A673 (cell line): ENCODE measurements at regions not wholly inside any gene's neighbourhood (a gene's known extent, or its start where the extent isn't known, plus 50 kb on each side); places are given as distances from the start of the nearest gene placed in this dataset.

ENCODE experiments used
- BruUV-seq: library from RNA; stranded (reverse); fragments of 400-500 nt; replicated peaks from 2 replicates; lab custom pipeline; 2021; lab: Mats Ljungman, UMichigan
- CTCF ChIA-PET: fragments of 300-600 bp; sonication (Branson Sonifier 250); formaldehyde crosslinking; loops from one replicate; lab custom pipeline; 2022; ENCODE audit warnings: antibody characterized with exemption; lab: Charles Lee
- POLR2A ChIA-PET: fragments of 300-600 bp; sonication (Branson Sonifier 250); formaldehyde crosslinking; loops from one replicate; lab custom pipeline; 2022; ENCODE audit warnings: antibody characterized with exemption; ENCODE audit not compliant: low non-redundant PET; lab: Charles Lee
- DNase-seq: peaks from one replicate; pipeline ENCODE4 v3.0.0-alpha.2; 2015; ENCODE audit warnings: low spot score
- H3K27ac ChIP-seq: fragments of 200-600 bp; sonication (generic); 2 replicates; pipeline ENCODE4 v1.5.1; 2016; ENCODE audit warnings: mixed run types, low read depth, mild to moderate bottlenecking, mixed read lengths, antibody characterized with exemption, low read length; ENCODE audit not compliant: poor library complexity, severe bottlenecking
- H3K27me3 ChIP-seq: fragments of 200-600 bp; sonication (generic); replicated peaks from 2 replicates; pipeline ENCODE4 v1.6.1; 2017; ENCODE audit warnings: mixed run types, low read depth, mild to moderate bottlenecking, mixed read lengths, antibody characterized with exemption, low read length; ENCODE audit not compliant: insufficient read depth, poor library complexity
- H3K36me3 ChIP-seq: fragments of 200-600 bp; sonication (generic); 2 replicates; pipeline ENCODE4 v1.6.1; 2016; ENCODE audit warnings: mixed run types, mild to moderate bottlenecking, mixed read lengths, antibody characterized with exemption, low read length; ENCODE audit not compliant: insufficient read depth, poor library complexity, severe bottlenecking
- H3K4me1 ChIP-seq: fragments of 200-600 bp; sonication (generic); 2 replicates; pipeline ENCODE4 v1.6.1; 2017; ENCODE audit warnings: mixed run types, mild to moderate bottlenecking, mixed read lengths, antibody characterized with exemption, low read length; ENCODE audit not compliant: insufficient read depth, poor library complexity, severe bottlenecking
- H3K4me3 ChIP-seq: fragments of 200-600 bp; sonication (generic); 2 replicates; pipeline ENCODE4 v1.5.1; 2016; ENCODE audit warnings: low read depth, mixed run types, mild to moderate bottlenecking, mixed read lengths, low read length; ENCODE audit not compliant: poor library complexity, severe bottlenecking
- H3K9me3 ChIP-seq: fragments of 200-600 bp; sonication (generic); 2 replicates; pipeline ENCODE4 v1.6.1; 2016; ENCODE audit warnings: mixed run types, low read depth, mild to moderate bottlenecking, mixed read lengths, antibody characterized with exemption, low read length; ENCODE audit not compliant: poor library complexity, severe bottlenecking
- CTCF ChIP-seq: fragments of 300-800, 200-600 bp; sonication (generic); conservative IDR thresholded peaks from 2 replicates; pipeline ENCODE4 v1.5.1; 2017; ENCODE audit warnings: low read depth, mild to moderate bottlenecking, antibody characterized with exemption, low read length, moderate library complexity, mixed read lengths
- EZH2 ChIP-seq: fragments of 200-600 bp; sonication (generic); IDR thresholded peaks from 2 replicates; pipeline ENCODE4 v1.6.1; 2017; ENCODE audit warnings: borderline replicate concordance, low read depth, mild to moderate bottlenecking, mixed read lengths, antibody characterized with exemption, low read length; ENCODE audit not compliant: poor library complexity, severe bottlenecking
- intact Hi-C: fragments of 100-400 bp; cut with micrococcal nuclease; formaldehyde crosslinking; loops from one replicate; pipeline ENCODE4 v1.10.0; 2022; ENCODE audit not compliant: unreplicated experiment

- CTCF ChIA-PET: interaction anchor here (0.5 to 1.0 kb wide), 2 partner anchors 82 to 134 kb away, joined by 3 to 6 read pairs; no protein-coding TSS in a partner anchor
- peak; percentile 12 for DNase-seq
- no TSS peak for BruUV-seq
Measured at GRCh38 chr16:73743665-73744496, 552.7 kb upstream of the PSMD7 start.

GRCh38 chr16:73739049-73739769, 557.4 kb upstream of the PSMD7 start:
- POLR2A ChIA-PET: no interaction called here
- peaks cover 29% of the 10 kb centered on the region for H3K27me3 ChIP-seq
- no peaks in the 10 kb centered on the region for H3K4me1 ChIP-seq
- TF ChIP-seq EZH2: no peak
- no peak for TF ChIP-seq CTCF
- no peaks in the 10 kb centered on the region for H3K36me3 ChIP-seq
- intact Hi-C loops: no loop called here
- DNase-seq: no peak
- H3K4me3 ChIP-seq: no peak overlapping the region
- CTCF ChIA-PET: no interaction called here
- H3K27ac ChIP-seq: no peak overlapping the region
- no peaks in the 10 kb centered on the region for H3K9me3 ChIP-seq
- no TSS peak for BruUV-seq

More at GRCh38 chr16:73743665-73744496, 552.7 kb upstream of the PSMD7 start:
- TF ChIP-seq CTCF (peak; percentile 52), EZH2 (no peak)
- POLR2A ChIA-PET: no interaction called here
- Histone ChIP-seq H3K27me3 (peaks cover 16% of the 10 kb centered on the region), H3K4me1 (no peaks in the 10 kb centered on the region), H3K36me3 (no peaks in the 10 kb centered on the region), H3K27ac (no peak overlapping the region), H3K9me3 (no peaks in the 10 kb centered on the region), H3K4me3 (no peak overlapping the region)
- intact Hi-C loops: no loop called here

- Histone ChIP-seq H3K27me3 (peaks cover 29% of the 10 kb centered on the region), H3K36me3 (no peaks in the 10 kb centered on the region), H3K4me3 (no peak overlapping the region), H3K27ac (no peak overlapping the region), H3K9me3 (no peaks in the 10 kb centered on the region), H3K4me1 (no peaks in the 10 kb centered on the region)
- no TSS peak for BruUV-seq
- TF ChIP-seq EZH2: no peak
- TF ChIP-seq CTCF: no peak
- no peak for DNase-seq
- intact Hi-C loops: no loop called here
- ChIA-PET CTCF (no interaction called here), POLR2A (no interaction called here)
Measured at GRCh38 chr16:73738266-73738665, 558.3 kb upstream of the PSMD7 start.
